Testis (tissue), 2 donors: ENCODE measurements at regions not wholly inside any gene's neighbourhood (a gene's known extent, or its start where the extent isn't known, plus 50 kb on each side); places are given as distances from the start of the nearest gene placed in this dataset.

Source experiments
- CTCF ChIP-seq, 3 experiments: fragments of 450-650 bp in 2 of 3; fragments of 200-600 bp in 1 of 3; sonication (generic) in 1 of 3; IDR thresholded peaks; one replicate each; pipeline ENCODE4 v1.5.1; 2016 to 2019; ENCODE audit warnings: antibody characterized with exemption in 3 of 3, mild to moderate bottlenecking in 2 of 3, moderate library complexity in 1 of 3
- POLR2A ChIP-seq: fragments of 450-650 bp; IDR thresholded peaks from one replicate; pipeline ENCODE4 v1.6.1; 2017; ENCODE audit warnings: antibody characterized with exemption, mild to moderate bottlenecking, moderate library complexity

GRCh38 chr1:166304131-166304530 is 137.3 kb upstream of the FAM78B start:
- TF ChIP-seq CTCF (IDR thresholded peaks at IDR 0.05) (no peak), POLR2A (no peak)
